ENCODE measurements at regions not wholly inside any gene's neighbourhood (a gene's known extent, or its start where the extent isn't known, plus 50 kb on each side); places are given as distances from the start of the nearest gene placed in this dataset.

DNA sequence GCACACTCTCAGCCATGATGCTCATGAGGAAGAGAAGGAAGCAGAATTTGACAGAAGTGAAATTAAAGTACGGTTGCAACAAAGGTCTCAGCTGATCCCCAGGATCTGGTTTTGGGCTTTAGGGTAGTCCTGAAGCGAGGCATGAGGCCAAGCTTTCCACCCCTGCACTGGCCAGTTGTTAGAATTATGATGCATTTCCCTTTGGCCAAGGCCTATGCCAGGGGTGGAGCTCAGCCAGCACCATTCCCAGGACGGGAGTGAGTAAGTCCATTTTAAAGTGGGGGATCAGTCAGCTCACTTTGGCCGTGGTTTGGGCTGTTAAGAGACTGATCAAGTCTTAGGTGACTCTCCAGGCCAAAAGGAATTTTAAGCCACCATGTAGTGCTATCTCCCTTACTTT lies 314.5 kb upstream of the MMADHC start:
- Histone ChIP-seq H3K79me2 (ENCODE audit: control insufficient read depth, insufficient read depth, low read length) (no peaks in the 10 kb centered on the region), H3K27me3 (ENCODE audit: control insufficient read depth in 2 of 2, insufficient read depth in 2 of 2, low read length in 2 of 2) (no peaks in the 10 kb centered on the region), H3K36me3 (ENCODE audit: control insufficient read depth in 2 of 2, extremely low read depth in 1 of 2, insufficient read depth in 2 of 2, low read length in 2 of 2) (no peaks in the 10 kb centered on the region), H3K27ac (ENCODE audit: insufficient read depth, low read depth, low read length) (no peak overlapping the region), H3K4me2 (ENCODE audit: insufficient read depth, low read length) (no peak overlapping the region), H2AFZ (ENCODE audit: low read depth, low read length) (peak overlapping the region; percentile 30), H3K9ac (replicated peaks; ENCODE audit: extremely low read depth, insufficient read depth, low read length) (no peak overlapping the region), H3K4me1 (ENCODE audit: control insufficient read depth, extremely low read depth, insufficient read depth, low read length) (no peaks in the 10 kb centered on the region), H3K4me3 (replicated peaks in 1 of 3; ENCODE audit: insufficient read depth in 1 of 3, low read depth in 1 of 3, low read length in 3 of 3) (no peak overlapping the region), H3K9me1 (replicated peaks; ENCODE audit: control insufficient read depth, extremely low read depth, insufficient read depth, low read length) (no peaks in the 10 kb centered on the region), H4K20me1 (replicated peaks; ENCODE audit: control insufficient read depth, extremely low read depth, insufficient read depth, low read length) (no peaks in the 10 kb centered on the region), H3K9me3 (replicated peaks; ENCODE audit: control insufficient read depth, insufficient read depth, low read length) (no peaks in the 10 kb centered on the region)
- intact Hi-C loops (cut with micrococcal nuclease) (no loop called here), dilution Hi-C loops (cut with MboI; ENCODE audit: extremely low pct_ligation_motif_present, low sequenced_read_pairs) (no loop called here)
- ChIA-PET CTCF (no interaction called here), POLR2A (no interaction called here)
- no TSS peak for BruUV-seq (replicated peaks)
- DNase-seq (ENCODE audit: low read depth, low spot score), result no peak
- TF ChIP-seq JUN (IDR thresholded peaks at IDR 0.05; ENCODE audit: borderline replicate concordance, insufficient read depth, insufficient read length, low read depth) (no peak), POLR2AphosphoS5 (IDR thresholded peaks at IDR 0.05; ENCODE audit: insufficient read depth, low read depth, low read length) (no peak), EZH2 (IDR thresholded peaks at IDR 0.05; ENCODE audit: borderline replicate concordance, low read depth, low read length, severe bottlenecking) (no peak), GATA2 (IDR thresholded peaks at IDR 0.05; ENCODE audit: insufficient read depth, insufficient read length, low read depth, low read length) (no peak), FOS (IDR thresholded peaks at IDR 0.05; ENCODE audit: borderline replicate concordance, insufficient read depth, low read length) (no peak), POLR2A (IDR thresholded peaks at IDR 0.05; ENCODE audit: low read depth, low read length) (no peak), MYC (IDR thresholded peaks at IDR 0.05; ENCODE audit: low read depth, low read length) (no peak)
- TF ChIP-seq, protein P1, sequence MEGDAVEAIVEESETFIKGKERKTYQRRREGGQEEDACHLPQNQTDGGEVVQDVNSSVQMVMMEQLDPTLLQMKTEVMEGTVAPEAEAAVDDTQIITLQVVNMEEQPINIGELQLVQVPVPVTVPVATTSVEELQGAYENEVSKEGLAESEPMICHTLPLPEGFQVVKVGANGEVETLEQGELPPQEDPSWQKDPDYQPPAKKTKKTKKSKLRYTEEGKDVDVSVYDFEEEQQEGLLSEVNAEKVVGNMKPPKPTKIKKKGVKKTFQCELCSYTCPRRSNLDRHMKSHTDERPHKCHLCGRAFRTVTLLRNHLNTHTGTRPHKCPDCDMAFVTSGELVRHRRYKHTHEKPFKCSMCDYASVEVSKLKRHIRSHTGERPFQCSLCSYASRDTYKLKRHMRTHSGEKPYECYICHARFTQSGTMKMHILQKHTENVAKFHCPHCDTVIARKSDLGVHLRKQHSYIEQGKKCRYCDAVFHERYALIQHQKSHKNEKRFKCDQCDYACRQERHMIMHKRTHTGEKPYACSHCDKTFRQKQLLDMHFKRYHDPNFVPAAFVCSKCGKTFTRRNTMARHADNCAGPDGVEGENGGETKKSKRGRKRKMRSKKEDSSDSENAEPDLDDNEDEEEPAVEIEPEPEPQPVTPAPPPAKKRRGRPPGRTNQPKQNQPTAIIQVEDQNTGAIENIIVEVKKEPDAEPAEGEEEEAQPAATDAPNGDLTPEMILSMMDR (IDR thresholded peaks at IDR 0.05; ENCODE audit: extremely low read depth in 1 of 2, insufficient read depth in 1 of 2, low read depth in 1 of 2, low read length in 2 of 2), result no peak
- TF ChIP-seq, protein P2, sequence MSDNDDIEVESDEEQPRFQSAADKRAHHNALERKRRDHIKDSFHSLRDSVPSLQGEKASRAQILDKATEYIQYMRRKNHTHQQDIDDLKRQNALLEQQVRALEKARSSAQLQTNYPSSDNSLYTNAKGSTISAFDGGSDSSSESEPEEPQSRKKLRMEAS (IDR thresholded peaks at IDR 0.05; ENCODE audit: insufficient read depth, insufficient read length), result no peak
- no peak for FAIRE-seq
